Trophoblast cell (in vitro differentiated cells and primary cell): ENCODE measurements at regions not wholly inside any gene's neighbourhood (a gene's known extent, or its start where the extent isn't known, plus 50 kb on each side); places are given as distances from the start of the nearest gene placed in this dataset.

Source experiments
- DNase-seq, 2 donors: peaks; one replicate each; pipeline ENCODE4 v3.0.0-alpha.2; 2016
- H2AFZ ChIP-seq: 2 replicates; pipeline ENCODE4 v1.6.1; 2013; ENCODE audit warnings: low read length, moderate library complexity, mild to moderate bottlenecking; ENCODE audit not compliant: insufficient read depth, poor library complexity
- H2AK5ac ChIP-seq: 2 replicates; pipeline ENCODE4 v1.6.1; 2013; ENCODE audit warnings: mild to moderate bottlenecking, low read length
- H2BK120ac ChIP-seq: 2 replicates; pipeline ENCODE4 v1.6.1; 2013; ENCODE audit warnings: low read length, mild to moderate bottlenecking, moderate library complexity; ENCODE audit not compliant: insufficient read depth, poor library complexity
- H2BK12ac ChIP-seq: 2 replicates; pipeline ENCODE4 v1.6.1; 2013; ENCODE audit warnings: mild to moderate bottlenecking, low read length, moderate library complexity
- H2BK5ac ChIP-seq: 2 replicates; pipeline ENCODE4 v1.6.1; 2013; ENCODE audit warnings: low read length, low read depth, moderate library complexity, mild to moderate bottlenecking; ENCODE audit not compliant: poor library complexity
- H3K14ac ChIP-seq: 2 replicates; pipeline ENCODE4 v1.6.1; 2013; ENCODE audit warnings: mild to moderate bottlenecking, low read length
- H3K18ac ChIP-seq: 2 replicates; pipeline ENCODE4 v1.6.1; 2013; ENCODE audit warnings: mild to moderate bottlenecking, low read length
- H3K23ac ChIP-seq: 2 replicates; pipeline ENCODE4 v1.6.1; 2013; ENCODE audit warnings: low read length
- H3K27ac ChIP-seq: 2 replicates; pipeline ENCODE4 v1.5.1; 2013; ENCODE audit warnings: low read depth, mild to moderate bottlenecking, inconsistent platforms, low read length, moderate library complexity
- H3K27me3 ChIP-seq: 2 replicates; pipeline ENCODE4 v1.6.1; 2013; ENCODE audit warnings: inconsistent platforms, mild to moderate bottlenecking, low read length, moderate library complexity; ENCODE audit not compliant: insufficient read depth
- H3K36me3 ChIP-seq, 2 experiments: 1 replicate in 1 of 2; 2 replicates in 1 of 2; pipeline ENCODE4 v1.6.1; 2013; ENCODE audit warnings: low read length in 2 of 2, mild to moderate bottlenecking in 2 of 2, moderate library complexity in 1 of 2; ENCODE audit not compliant: insufficient read depth in 2 of 2, control insufficient read depth in 1 of 2
- H3K4ac ChIP-seq: 2 replicates; pipeline ENCODE4 v1.6.1; 2013; ENCODE audit warnings: low read depth, mild to moderate bottlenecking, low read length, moderate library complexity
- H3K4me1 ChIP-seq, 2 experiments: 1 replicate in 1 of 2; 2 replicates in 1 of 2; pipeline ENCODE4 v1.6.1; 2013; ENCODE audit warnings: low read length in 2 of 2, mild to moderate bottlenecking in 2 of 2, moderate library complexity in 1 of 2; ENCODE audit not compliant: insufficient read depth in 2 of 2, control insufficient read depth in 1 of 2
- H3K4me2 ChIP-seq: 2 replicates; pipeline ENCODE4 v1.6.1; 2013; ENCODE audit warnings: inconsistent platforms, mild to moderate bottlenecking, low read length, moderate library complexity
- H3K4me3 ChIP-seq: 2 replicates; pipeline ENCODE4 v1.5.1; 2013; ENCODE audit warnings: mild to moderate bottlenecking, low read depth, low read length, inconsistent platforms
- H3K79me1 ChIP-seq: one replicate; pipeline ENCODE4 v1.6.1; 2013; ENCODE audit warnings: low read length
- H3K79me2 ChIP-seq: 2 replicates; pipeline ENCODE4 v1.6.1; 2013; ENCODE audit warnings: low read length, mild to moderate bottlenecking; ENCODE audit not compliant: control insufficient read depth, insufficient read depth, poor library complexity
- H3K9ac ChIP-seq: 2 replicates; pipeline ENCODE4 v1.6.1; 2013; ENCODE audit warnings: mild to moderate bottlenecking, low read length
- H3K9me3 ChIP-seq: 2 replicates; pipeline ENCODE4 v1.6.1; 2013; ENCODE audit warnings: low read depth, mild to moderate bottlenecking, control low read depth, inconsistent platforms, low read length; ENCODE audit not compliant: insufficient read depth
- H4K12ac ChIP-seq: 2 replicates; pipeline ENCODE4 v1.6.1; 2013; ENCODE audit warnings: low read depth, mild to moderate bottlenecking, low read length, moderate library complexity
- H4K8ac ChIP-seq: 2 replicates; pipeline ENCODE4 v1.6.1; 2013; ENCODE audit warnings: low read depth, mild to moderate bottlenecking, low read length, moderate library complexity
- H4K91ac ChIP-seq: one replicate; pipeline ENCODE4 v1.6.1; 2013; ENCODE audit warnings: low read depth, mild to moderate bottlenecking, low read length, moderate library complexity
- WGBS: extraction: QIAGEN DNeasy Blood & Tissue Kit; methylation state at CpG from one replicate; pipeline ENCODE4 v1.1.7; 2013; ENCODE audit warnings: missing lambda C conversion rate; ENCODE audit not compliant: insufficient read length, insufficient coverage; ENCODE audit errors: extremely low coverage; 5-methylcytosine and 5-hydroxymethylcytosine counted together

DNA sequence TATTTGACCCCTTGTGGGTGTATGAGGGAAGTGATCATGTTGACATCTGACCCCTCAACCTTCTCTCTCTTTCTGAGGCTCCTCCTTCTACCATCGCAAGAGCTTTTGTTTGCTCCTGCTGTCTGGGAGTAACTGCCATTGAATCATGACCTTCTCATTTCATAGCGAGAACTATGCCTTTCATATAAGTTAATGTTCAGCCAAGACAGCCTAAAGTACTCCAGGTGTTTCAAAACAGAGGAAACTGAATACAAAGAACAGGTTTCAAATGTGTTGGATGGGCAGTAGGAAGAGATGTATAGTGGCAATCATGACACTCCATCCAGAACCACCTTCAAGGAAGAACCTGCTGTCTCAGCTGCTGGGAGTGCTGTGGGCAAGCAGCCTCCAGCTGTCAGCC is 403.1 kb downstream of the MID1IP1 start:
- H3K36me3 ChIP-seq, result no peaks in the 10 kb centered on the region

DNA sequence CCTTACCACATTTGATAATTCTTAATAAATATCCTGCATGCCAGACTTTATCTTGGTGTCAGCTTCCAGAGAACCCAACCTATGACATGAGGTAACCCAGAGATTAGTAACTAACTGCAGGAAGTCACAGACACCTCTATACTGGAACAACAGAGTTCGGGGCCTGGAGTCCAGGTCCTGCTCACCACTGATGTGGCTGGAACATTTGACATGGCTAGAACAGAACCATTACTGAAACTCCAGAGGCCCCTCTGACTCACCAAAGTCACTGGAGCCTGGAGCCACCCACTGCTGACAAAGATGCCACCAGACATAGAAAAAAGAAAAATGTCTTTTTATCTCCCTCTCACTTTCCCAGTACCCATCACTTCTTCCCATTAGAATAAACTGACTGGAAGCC is 403.7 kb downstream of the MID1IP1 start:
- H3K4ac ChIP-seq, result no peak overlapping the region
- no peaks in the 10 kb centered on the region for H3K27me3 ChIP-seq
- no peak overlapping the region for H4K91ac ChIP-seq
- H2BK120ac ChIP-seq, result no peak overlapping the region
- no peak overlapping the region for H3K9ac ChIP-seq
- no peak overlapping the region for H2AFZ ChIP-seq
- no peak overlapping the region for H2BK5ac ChIP-seq
- no peak overlapping the region for H3K23ac ChIP-seq
- H3K36me3 ChIP-seq, result no peaks in the 10 kb centered on the region
- H3K79me2 ChIP-seq, result no peaks in the 10 kb centered on the region
- H3K18ac ChIP-seq, result no peak overlapping the region
- H3K4me3 ChIP-seq, result no peak overlapping the region
- no peak overlapping the region for H3K27ac ChIP-seq
- H3K9me3 ChIP-seq, result no peaks in the 10 kb centered on the region
- no peak overlapping the region for H2BK12ac ChIP-seq
- H3K14ac ChIP-seq, result no peak overlapping the region
- H2AK5ac ChIP-seq, result no peak overlapping the region
- no CpG with 5 or more reads among the region's 1 CpG for WGBS
- H3K4me1 ChIP-seq, result peaks cover 2 to 3% of the 10 kb centered on the region in 2 experiments
- H3K4me2 ChIP-seq, result no peak overlapping the region
- H3K79me1 ChIP-seq, result no peaks in the 10 kb centered on the region
- H4K8ac ChIP-seq, result no peak overlapping the region
- no peak overlapping the region for H4K12ac ChIP-seq
- DNase-seq, result no peak

More for the DNA sequence above, 403.1 kb downstream of the MID1IP1 start:
- H2AK5ac ChIP-seq, result no peak overlapping the region
- no CpG with 5 or more reads among the region's 2 CpGs for WGBS
- DNase-seq, result no peak
- H3K9ac ChIP-seq, result no peak overlapping the region
- no peak overlapping the region for H2BK5ac ChIP-seq
- no peak overlapping the region for H3K27ac ChIP-seq
- no peak overlapping the region for H3K4me2 ChIP-seq
- no peak overlapping the region for H4K8ac ChIP-seq
- no peak overlapping the region for H3K4ac ChIP-seq
- no peak overlapping the region for H3K23ac ChIP-seq
- H2BK12ac ChIP-seq, result no peak overlapping the region
- no peak overlapping the region for H2BK120ac ChIP-seq
- H3K18ac ChIP-seq, result no peak overlapping the region
- no peaks in the 10 kb centered on the region for H3K9me3 ChIP-seq
- H3K14ac ChIP-seq, result no peak overlapping the region
- H3K4me3 ChIP-seq, result no peak overlapping the region
- H3K27me3 ChIP-seq, result no peaks in the 10 kb centered on the region
- H3K79me1 ChIP-seq, result no peaks in the 10 kb centered on the region
- H4K12ac ChIP-seq, result no peak overlapping the region
- no peak overlapping the region for H2AFZ ChIP-seq
- peaks cover 2 to 3% of the 10 kb centered on the region in 2 experiments for H3K4me1 ChIP-seq
- H4K91ac ChIP-seq, result no peak overlapping the region
- H3K79me2 ChIP-seq, result no peaks in the 10 kb centered on the region

DNA sequence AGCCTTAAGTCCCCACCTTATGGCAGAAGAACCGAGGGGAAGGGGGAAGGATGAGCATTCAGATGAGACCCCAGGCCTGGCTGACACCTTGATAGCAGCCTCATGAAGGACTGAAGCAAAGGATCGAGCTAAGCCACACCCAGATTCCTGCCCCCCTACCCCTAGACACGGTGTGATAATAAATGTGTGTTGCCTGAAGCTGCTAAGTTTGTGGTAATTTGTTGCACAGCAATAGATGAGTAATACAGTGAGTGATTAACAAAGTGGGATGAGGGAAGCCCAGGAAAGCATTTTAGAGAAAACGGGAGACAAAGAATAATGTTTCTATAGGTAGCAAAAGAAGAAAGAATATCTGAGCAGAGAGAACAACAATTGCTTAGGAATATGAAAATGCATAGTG is 404.2 kb downstream of the MID1IP1 start:
- Histone ChIP-seq H3K79me1 (no peaks in the 10 kb centered on the region), H4K8ac (no peak overlapping the region), H3K79me2 (no peaks in the 10 kb centered on the region), H4K12ac (no peak overlapping the region), H3K27ac (no peak overlapping the region), H3K9me3 (no peaks in the 10 kb centered on the region), H3K4ac (no peak overlapping the region), H3K9ac (no peak overlapping the region), H2BK5ac (no peak overlapping the region), H2BK120ac (no peak overlapping the region), H4K91ac (no peak overlapping the region), H2AK5ac (no peak overlapping the region), H3K4me2 (no peak overlapping the region), H3K14ac (no peak overlapping the region), H3K23ac (no peak overlapping the region), H3K4me1 (peaks cover 2 to 3% of the 10 kb centered on the region in 2 experiments), H3K36me3 (no peaks in the 10 kb centered on the region), H2BK12ac (no peak overlapping the region), H2AFZ (no peak overlapping the region), H3K27me3 (no peaks in the 10 kb centered on the region), H3K18ac (no peak overlapping the region), H3K4me3 (no peak overlapping the region)
- WGBS, result no CpG with 5 or more reads among the region's 4 CpGs
- DNase-seq, result no peak

DNA sequence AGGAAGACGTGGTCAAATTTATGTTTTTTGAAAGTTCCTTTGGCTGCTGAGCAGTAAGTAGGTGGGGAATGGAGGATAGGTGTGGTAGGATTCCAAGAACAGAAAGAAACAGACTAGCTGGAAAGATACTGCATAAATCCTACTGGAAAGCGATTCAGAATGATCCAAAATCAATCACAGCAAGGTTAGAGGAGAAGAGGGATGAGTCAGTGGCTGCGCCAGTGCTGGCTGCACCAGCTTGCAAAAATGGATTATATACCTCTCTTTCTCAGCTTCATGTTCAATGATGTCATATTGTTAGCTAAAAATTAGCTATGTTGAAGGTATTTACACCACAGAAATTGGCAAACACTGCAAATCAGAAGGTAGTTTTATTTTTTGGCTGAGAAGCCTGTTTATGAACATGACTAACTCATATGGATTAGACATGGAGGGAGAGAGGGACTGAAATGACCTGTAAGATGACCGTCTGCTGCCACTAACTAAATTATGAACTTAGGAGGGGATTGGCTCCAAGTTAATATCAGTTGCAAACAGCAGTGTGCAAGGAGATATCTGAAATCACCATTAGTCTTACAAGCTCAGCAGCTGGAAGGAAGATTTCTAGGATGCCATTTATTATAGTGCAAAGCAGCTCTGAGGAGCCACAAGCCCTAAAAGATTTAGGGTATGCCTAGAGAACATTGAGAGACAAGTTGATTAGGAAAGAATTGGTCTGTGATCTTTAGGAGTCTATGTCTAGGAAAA is 405.3 kb downstream of the MID1IP1 start:
- Histone ChIP-seq H3K4me3 (no peak overlapping the region), H2BK12ac (no peak overlapping the region), H3K14ac (no peak overlapping the region), H3K23ac (no peak overlapping the region), H3K79me1 (no peaks in the 10 kb centered on the region), H3K27ac (no peak overlapping the region), H2BK120ac (no peak overlapping the region), H4K12ac (no peak overlapping the region), H4K91ac (no peak overlapping the region), H3K4me1 (peaks cover 2 to 4% of the 10 kb centered on the region in 2 experiments), H3K36me3 (no peaks in the 10 kb centered on the region), H3K4me2 (no peak overlapping the region), H3K9ac (no peak overlapping the region), H4K8ac (no peak overlapping the region), H3K79me2 (no peaks in the 10 kb centered on the region), H2AK5ac (no peak overlapping the region), H2AFZ (no peak overlapping the region), H3K9me3 (no peaks in the 10 kb centered on the region), H2BK5ac (no peak overlapping the region), H3K27me3 (no peaks in the 10 kb centered on the region), H3K18ac (no peak overlapping the region), H3K4ac (no peak overlapping the region)
- no CpG with 5 or more reads among the region's 4 CpGs for WGBS
- no peak for DNase-seq
